Nephron progenitor cell (in vitro differentiated cells): ENCODE measurements at regions not wholly inside any gene's neighbourhood (a gene's known extent, or its start where the extent isn't known, plus 50 kb on each side); places are given as distances from the start of the nearest gene placed in this dataset.

ENCODE experiments used
- DNase-seq: peaks from one replicate; pipeline ENCODE4 v3.0.0; 2021
- H3K27ac Mint-ChIP-seq: 2 replicates; pipeline ENCODE4 v1.8.0; 2021; ENCODE audit warnings: mild to moderate bottlenecking, moderate library complexity, mixed read lengths
- H3K27me3 Mint-ChIP-seq: 2 replicates; pipeline ENCODE4 v1.8.0; 2021; ENCODE audit warnings: mild to moderate bottlenecking, low read depth, mixed read lengths; ENCODE audit not compliant: poor library complexity
- H3K36me3 Mint-ChIP-seq: 2 replicates; pipeline ENCODE4 v1.8.0; 2021; ENCODE audit warnings: low read depth, mixed read lengths
- H3K4me1 Mint-ChIP-seq: 2 replicates; pipeline ENCODE4 v1.8.0; 2021; ENCODE audit warnings: mixed read lengths
- H3K4me3 Mint-ChIP-seq: 2 replicates; pipeline ENCODE4 v1.8.0; 2021; ENCODE audit warnings: mild to moderate bottlenecking, moderate library complexity, mixed read lengths
- H3K9me3 Mint-ChIP-seq: 2 replicates; pipeline ENCODE4 v1.8.0; 2021; ENCODE audit warnings: mild to moderate bottlenecking, moderate library complexity, mixed read lengths
- TF ChIP-seq, protein P1 (sequence below): fragments of 200-600 bp; sonication (generic); IDR thresholded peaks from 2 replicates; pipeline ENCODE4 v1.5.0; 2021; ENCODE audit warnings: antibody characterized with exemption

DNA sequence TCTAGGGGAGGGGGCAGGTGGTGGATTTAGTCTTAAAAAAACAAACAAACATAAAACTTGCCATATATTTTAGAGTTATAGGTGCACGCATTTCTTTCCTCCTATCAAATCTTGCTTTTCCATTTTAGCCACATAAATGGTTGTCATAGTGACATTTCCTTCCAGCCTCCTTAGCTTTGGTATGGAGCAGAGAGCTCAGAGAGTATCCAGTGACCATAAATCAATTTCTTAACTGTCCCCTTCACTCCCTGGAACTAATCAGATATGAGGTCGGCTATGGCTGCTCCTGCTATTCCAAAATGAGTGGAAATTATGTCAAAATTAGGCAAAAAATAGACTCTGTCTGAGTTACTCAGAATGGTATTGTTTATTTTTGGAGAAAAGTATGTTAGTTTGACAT, 164.5 kb downstream of the EBLN2 start:
- Mint-ChIP-seq H3K27ac (peak overlapping the region; percentile 55), H3K4me3 (no peak overlapping the region), H3K4me1 (peaks cover 58% of the 10 kb centered on the region), H3K27me3 (no peaks in the 10 kb centered on the region), H3K36me3 (no peaks in the 10 kb centered on the region), H3K9me3 (peaks cover 7% of the 10 kb centered on the region)
- no peak for DNase-seq
- TF ChIP-seq, protein P1, sequence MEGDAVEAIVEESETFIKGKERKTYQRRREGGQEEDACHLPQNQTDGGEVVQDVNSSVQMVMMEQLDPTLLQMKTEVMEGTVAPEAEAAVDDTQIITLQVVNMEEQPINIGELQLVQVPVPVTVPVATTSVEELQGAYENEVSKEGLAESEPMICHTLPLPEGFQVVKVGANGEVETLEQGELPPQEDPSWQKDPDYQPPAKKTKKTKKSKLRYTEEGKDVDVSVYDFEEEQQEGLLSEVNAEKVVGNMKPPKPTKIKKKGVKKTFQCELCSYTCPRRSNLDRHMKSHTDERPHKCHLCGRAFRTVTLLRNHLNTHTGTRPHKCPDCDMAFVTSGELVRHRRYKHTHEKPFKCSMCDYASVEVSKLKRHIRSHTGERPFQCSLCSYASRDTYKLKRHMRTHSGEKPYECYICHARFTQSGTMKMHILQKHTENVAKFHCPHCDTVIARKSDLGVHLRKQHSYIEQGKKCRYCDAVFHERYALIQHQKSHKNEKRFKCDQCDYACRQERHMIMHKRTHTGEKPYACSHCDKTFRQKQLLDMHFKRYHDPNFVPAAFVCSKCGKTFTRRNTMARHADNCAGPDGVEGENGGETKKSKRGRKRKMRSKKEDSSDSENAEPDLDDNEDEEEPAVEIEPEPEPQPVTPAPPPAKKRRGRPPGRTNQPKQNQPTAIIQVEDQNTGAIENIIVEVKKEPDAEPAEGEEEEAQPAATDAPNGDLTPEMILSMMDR = no peak

DNA sequence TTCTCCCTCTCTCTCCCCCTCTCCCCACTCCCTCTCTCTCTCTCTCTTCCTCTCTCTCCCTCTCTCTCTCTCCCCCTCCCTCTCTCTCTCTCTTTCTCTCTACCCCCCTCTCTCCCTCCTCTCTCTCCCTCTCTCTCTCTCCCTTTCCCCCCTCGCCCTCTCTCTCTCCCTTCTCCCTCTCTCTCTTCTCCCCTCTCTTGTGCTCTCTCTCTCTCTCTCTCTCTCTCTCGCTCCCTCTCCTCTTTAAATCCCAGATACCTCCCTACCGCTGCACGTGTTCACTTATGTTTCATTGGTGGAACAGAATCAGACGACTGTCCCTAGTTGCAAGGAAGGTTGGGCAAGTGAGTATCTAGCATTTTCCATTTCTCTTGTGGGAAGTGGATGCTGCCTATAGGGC, 166.5 kb downstream of the EBLN2 start:
- Mint-ChIP-seq H3K4me3 (no peak overlapping the region), H3K4me1 (peaks cover 54% of the 10 kb centered on the region), H3K9me3 (peaks cover 3% of the 10 kb centered on the region), H3K36me3 (no peaks in the 10 kb centered on the region), H3K27me3 (no peaks in the 10 kb centered on the region), H3K27ac (no peak overlapping the region)
- TF ChIP-seq, protein P1 = no peak
- no peak for DNase-seq

DNA sequence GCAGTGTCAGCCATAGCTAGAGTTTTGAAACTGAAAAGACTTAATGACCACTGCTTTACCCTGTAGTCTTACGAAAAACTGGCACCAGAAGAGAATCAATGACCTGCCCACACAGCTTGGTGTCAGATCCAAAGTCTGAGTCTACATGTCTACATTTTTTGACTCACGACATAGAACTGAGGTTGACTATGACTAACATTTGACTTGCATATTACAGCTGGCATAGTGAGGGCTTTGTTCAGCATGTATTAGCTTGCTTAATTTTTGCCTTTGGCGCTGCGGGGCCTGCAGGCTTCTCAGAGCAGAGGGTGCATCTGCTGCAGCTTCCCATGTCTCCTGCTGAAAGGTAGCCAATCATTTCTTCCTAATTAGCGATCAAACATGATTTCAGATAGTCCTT, 167.0 kb downstream of the EBLN2 start:
- H3K4me1 Mint-ChIP-seq = peaks cover 58% of the 10 kb centered on the region
- DNase-seq = no peak
- no peaks in the 10 kb centered on the region for H3K9me3 Mint-ChIP-seq
- TF ChIP-seq, protein P1 = no peak
- H3K36me3 Mint-ChIP-seq = no peaks in the 10 kb centered on the region
- no peak overlapping the region for H3K27ac Mint-ChIP-seq
- no peaks in the 10 kb centered on the region for H3K27me3 Mint-ChIP-seq
- no peak overlapping the region for H3K4me3 Mint-ChIP-seq

DNA sequence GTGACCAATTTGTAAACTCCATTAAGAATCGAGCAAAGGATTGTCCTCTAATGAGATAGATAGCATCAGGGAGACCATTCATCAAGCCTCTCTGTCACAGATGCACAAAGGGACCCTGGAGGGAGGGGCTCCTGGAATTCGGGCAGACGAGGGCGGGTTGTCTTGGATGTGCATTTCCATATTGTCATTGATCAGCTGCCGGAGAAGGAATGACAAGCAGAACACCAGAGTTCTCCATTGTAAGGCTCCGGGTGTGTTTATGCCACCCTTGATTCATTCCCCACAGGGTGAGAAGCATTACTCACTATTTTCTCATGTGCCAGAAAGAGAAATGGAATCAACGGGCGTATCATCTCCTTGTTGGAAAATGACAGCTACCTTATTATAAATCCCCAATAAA, 167.5 kb downstream of the EBLN2 start:
- no peak for DNase-seq
- Mint-ChIP-seq H3K36me3 (no peaks in the 10 kb centered on the region), H3K27ac (no peak overlapping the region), H3K27me3 (no peaks in the 10 kb centered on the region), H3K4me3 (no peak overlapping the region), H3K9me3 (no peaks in the 10 kb centered on the region), H3K4me1 (peaks cover 61% of the 10 kb centered on the region)
- TF ChIP-seq, protein P1 = no peak

DNA sequence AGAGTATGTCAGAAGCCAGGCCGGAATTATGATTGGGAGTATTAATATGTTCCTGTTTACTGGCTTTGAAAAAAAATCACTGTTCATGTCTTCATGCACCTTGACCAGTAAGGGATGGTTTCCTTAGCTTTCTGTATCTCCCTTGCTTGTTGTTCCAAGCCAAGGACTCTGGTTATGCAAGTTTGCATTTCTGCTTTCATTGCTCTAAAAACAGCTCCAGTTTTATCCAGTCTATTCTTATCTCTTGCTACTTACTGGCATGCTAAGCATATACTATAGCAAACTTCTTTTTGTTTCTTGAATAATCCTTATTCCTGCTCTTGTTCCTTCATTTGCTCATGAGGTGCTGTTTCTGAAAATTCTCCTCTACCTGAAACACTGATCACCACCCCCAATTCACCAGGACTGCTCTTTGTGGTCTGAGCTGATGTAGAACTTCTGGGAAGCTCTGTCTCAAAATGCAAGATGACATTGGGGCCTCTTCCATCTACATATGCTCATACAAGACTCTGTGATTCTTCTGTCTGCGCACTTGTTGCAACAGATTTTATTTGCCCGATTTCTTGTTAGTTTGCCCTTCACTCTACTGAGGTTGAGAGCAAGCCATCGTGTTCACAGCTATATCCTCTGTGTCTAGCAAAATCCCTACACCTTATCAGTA, 173.0 kb downstream of the EBLN2 start:
- DNase-seq = no peak
- no peaks in the 10 kb centered on the region for H3K36me3 Mint-ChIP-seq
- H3K4me3 Mint-ChIP-seq = no peak overlapping the region
- H3K27ac Mint-ChIP-seq = no peak overlapping the region
- H3K9me3 Mint-ChIP-seq = no peaks in the 10 kb centered on the region
- peaks cover under 1% of the 10 kb centered on the region for H3K27me3 Mint-ChIP-seq
- peaks cover 36% of the 10 kb centered on the region for H3K4me1 Mint-ChIP-seq
- TF ChIP-seq, protein P1 = no peak

DNA sequence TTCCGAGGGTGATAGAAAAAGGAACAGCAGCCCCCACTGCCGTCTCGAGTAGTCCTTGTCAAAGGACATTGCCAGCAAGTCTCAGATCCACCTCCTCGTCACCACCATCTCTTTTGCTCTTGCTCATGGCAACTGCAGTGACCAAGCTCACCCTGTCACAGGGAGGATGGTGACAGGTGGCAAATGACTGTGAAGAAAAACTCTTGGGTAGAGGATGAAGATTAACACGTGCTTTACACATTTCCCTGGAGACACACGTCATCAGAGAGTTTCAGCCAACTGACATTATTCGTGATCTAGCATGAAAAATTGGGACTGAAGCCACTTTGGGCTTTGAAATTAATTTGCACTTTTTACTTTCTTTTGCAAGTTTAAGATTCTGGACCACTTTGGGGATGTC, 174.3 kb downstream of the EBLN2 start:
- H3K27ac Mint-ChIP-seq = no peak overlapping the region
- no peak overlapping the region for H3K4me3 Mint-ChIP-seq

More for the DNA sequence above, 174.3 kb downstream of the EBLN2 start:
- TF ChIP-seq, protein P1 = no peak
- DNase-seq = no peak
- H3K27me3 Mint-ChIP-seq = peaks cover 5% of the 10 kb centered on the region
- peaks cover 5% of the 10 kb centered on the region for H3K9me3 Mint-ChIP-seq
- H3K4me1 Mint-ChIP-seq = peaks cover 36% of the 10 kb centered on the region
- H3K36me3 Mint-ChIP-seq = no peaks in the 10 kb centered on the region
